WI38 (cell line): ENCODE measurements at regions not wholly inside any gene's neighbourhood (a gene's known extent, or its start where the extent isn't known, plus 50 kb on each side); places are given as distances from the start of the nearest gene placed in this dataset.

Experiments used
- H3K4me3 ChIP-seq: 2 replicates; pipeline ENCODE4 v1.5.1; 2011; ENCODE audit warnings: low read depth, mild to moderate bottlenecking, control low read depth, low read length
- CTCF ChIP-seq: IDR thresholded peaks from 2 replicates; pipeline ENCODE4 v1.5.1; 2012; ENCODE audit warnings: low read depth, mild to moderate bottlenecking, control low read depth, low read length

- TF ChIP-seq CTCF = no peak
- no peak overlapping the region for H3K4me3 ChIP-seq
Observed at GRCh38 chr14:86221000-86221399, 691.1 kb downstream of the FLRT2 start.

- no peak overlapping the region for H3K4me3 ChIP-seq
- TF ChIP-seq CTCF = no peak
Observed at GRCh38 chr14:86217523-86217922, 687.6 kb downstream of the FLRT2 start.

- no peak for TF ChIP-seq CTCF
- H3K4me3 ChIP-seq = no peak overlapping the region
Observed at GRCh38 chr14:86203843-86204242, 673.9 kb downstream of the FLRT2 start.

GRCh38 chr14:86196471-86196870, 666.5 kb downstream of the FLRT2 start:
- no peak for TF ChIP-seq CTCF
- no peak overlapping the region for H3K4me3 ChIP-seq

GRCh38 chr14:86193756-86194155, 663.8 kb downstream of the FLRT2 start:
- no peak overlapping the region for H3K4me3 ChIP-seq

GRCh38 chr14:86179980-86180379, 650.0 kb downstream of the FLRT2 start:
- no peak overlapping the region for H3K4me3 ChIP-seq
- TF ChIP-seq CTCF = no peak

More at GRCh38 chr14:86193756-86194155, 663.8 kb downstream of the FLRT2 start:
- TF ChIP-seq CTCF = no peak

GRCh38 chr14:86168371-86168770, 638.4 kb downstream of the FLRT2 start:
- no peak overlapping the region for H3K4me3 ChIP-seq
- no peak for TF ChIP-seq CTCF
